Hematopoietic multipotent progenitor cell treated with erythropoietin and hydrocortisone succinate and interleukin-3 and kit ligand, for 6 days (in vitro differentiated cells): ENCODE measurements at regions not wholly inside any gene's neighbourhood (a gene's known extent, or its start where the extent isn't known, plus 50 kb on each side); places are given as distances from the start of the nearest gene placed in this dataset.

Experiments
- DNase-seq: peaks from one replicate; pipeline ENCODE4 v3.0.0-alpha.2; 2015

GRCh38 chrX:99073551-99073950 is 1336.5 kb downstream of the PCDH19 start:
- DNase-seq: no peak

GRCh38 chrX:99051639-99052038 is 1358.4 kb downstream of the PCDH19 start:
- no peak for DNase-seq

- DNase-seq: no peak
Measured at GRCh38 chrX:99033226-99033901, 1376.7 kb downstream of the PCDH19 start.

GRCh38 chrX:99010957-99011356 is 1399.1 kb downstream of the PCDH19 start:
- no peak for DNase-seq

GRCh38 chrX:99001286-99001685 is 1408.8 kb downstream of the PCDH19 start:
- no peak for DNase-seq

GRCh38 chrX:98962996-98963395 is 1447.1 kb downstream of the PCDH19 start:
- no peak for DNase-seq

- no peak for DNase-seq
Measured at GRCh38 chrX:98956014-98956413, 1454.1 kb downstream of the PCDH19 start.

GRCh38 chrX:98939456-98939855 is 1470.6 kb downstream of the PCDH19 start:
- no peak for DNase-seq

GRCh38 chrX:98931216-98931615 is 1478.9 kb downstream of the PCDH19 start:
- DNase-seq: no peak

- no peak for DNase-seq
Measured at GRCh38 chrX:98924511-98924910, 1485.6 kb downstream of the PCDH19 start.

GRCh38 chrX:98897191-98897590 is 1512.9 kb downstream of the PCDH19 start:
- DNase-seq: no peak

- peak; percentile 2 for DNase-seq
Measured at GRCh38 chrX:98850639-98851038, 1559.4 kb downstream of the PCDH19 start.
